HG02678 (cell line): ENCODE measurements at regions not wholly inside any gene's neighbourhood (a gene's known extent, or its start where the extent isn't known, plus 50 kb on each side); places are given as distances from the start of the nearest gene placed in this dataset.
"Not testable (repeated sequence)": the region's sequence is repeated elsewhere in the genome, so short reads cannot be mapped to it uniquely, and the experiment has no call there.

Source experiments
- ATAC-seq: cut with Tn5 transposase; IDR thresholded peaks from one replicate; pipeline ENCODE4 v1.9.1; 2021; ENCODE audit warnings: mild to moderate bottlenecking, moderate library complexity; ENCODE audit not compliant: unreplicated experiment

DNA sequence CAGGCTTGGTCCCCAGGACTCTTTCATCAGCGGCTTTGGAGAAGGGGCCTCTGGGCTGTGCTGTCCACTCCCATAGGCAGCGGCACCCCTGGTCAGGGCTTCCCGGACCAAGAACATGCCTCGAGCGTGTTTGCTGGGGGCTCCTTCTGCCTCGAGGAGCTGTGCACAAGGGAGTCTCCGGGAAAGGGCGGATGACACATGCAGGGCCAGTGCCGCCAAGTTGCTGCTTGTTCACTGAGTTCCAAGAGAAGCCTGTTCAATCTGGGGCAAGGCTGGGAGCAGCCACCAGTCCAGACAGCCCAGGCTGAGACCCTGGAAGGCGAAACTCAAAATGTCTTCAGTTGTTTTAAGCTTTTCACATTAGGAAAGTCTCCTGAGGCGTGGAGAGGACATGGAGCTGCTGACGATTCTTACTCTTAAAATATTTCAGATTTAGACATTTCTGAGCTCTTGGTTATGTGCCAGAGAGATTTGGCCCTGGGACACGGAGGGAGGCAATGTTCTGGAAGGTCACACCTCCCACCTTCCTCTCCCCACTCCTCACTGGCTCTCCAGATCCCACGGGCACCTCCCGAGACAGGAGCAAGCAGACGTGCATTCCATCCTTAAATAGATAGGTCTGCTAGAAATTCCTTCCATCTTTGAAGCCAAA lies 84.5 kb upstream of the ZNF469 start:
- no peak for ATAC-seq

DNA sequence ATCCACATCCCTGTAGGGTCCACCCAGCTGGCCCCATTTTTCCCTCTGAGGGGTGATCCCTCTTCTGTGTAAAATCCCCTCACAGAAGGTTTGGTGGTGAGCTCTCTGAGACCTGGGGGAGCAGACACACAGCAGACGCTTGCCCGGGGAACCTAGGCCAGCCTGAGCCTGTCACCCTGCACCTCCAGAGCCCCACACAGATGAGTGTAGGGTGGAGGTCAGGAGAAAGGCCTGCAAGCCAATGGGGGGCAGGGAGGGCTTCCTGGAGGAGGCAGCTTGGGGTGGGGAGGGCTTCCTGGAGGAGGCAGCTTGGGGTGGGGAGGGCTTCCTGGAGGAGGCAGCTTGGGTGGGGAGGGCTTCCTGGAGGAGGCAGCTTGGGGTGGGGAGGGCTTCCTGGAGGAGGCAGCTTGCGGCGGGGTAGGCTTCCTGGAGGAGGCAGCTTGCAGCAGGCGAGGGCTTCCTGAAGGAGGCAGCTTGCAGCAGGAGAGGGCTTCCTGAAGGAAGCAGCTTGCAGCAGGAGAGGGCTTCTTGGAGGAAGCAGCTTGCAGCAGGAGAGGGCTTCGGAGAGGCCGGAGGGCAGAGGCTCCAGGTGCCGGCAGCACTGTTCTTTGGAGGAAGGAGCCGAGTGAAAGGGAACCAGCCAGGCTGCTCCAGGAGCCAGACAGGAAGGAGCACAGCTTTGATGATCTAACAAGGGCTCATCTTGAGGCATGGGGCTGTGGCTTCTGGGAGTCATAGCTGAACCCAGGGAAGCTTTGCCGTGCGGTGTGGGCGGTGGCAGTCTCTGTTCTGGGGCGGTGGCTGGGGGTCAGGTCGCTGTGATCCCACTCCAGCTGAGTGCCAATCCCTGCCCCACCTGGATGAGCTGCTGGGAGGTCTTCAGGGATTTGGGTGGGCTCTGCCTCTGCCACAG lies 83.7 kb upstream of the ZNF469 start:
- no peak for ATAC-seq

DNA sequence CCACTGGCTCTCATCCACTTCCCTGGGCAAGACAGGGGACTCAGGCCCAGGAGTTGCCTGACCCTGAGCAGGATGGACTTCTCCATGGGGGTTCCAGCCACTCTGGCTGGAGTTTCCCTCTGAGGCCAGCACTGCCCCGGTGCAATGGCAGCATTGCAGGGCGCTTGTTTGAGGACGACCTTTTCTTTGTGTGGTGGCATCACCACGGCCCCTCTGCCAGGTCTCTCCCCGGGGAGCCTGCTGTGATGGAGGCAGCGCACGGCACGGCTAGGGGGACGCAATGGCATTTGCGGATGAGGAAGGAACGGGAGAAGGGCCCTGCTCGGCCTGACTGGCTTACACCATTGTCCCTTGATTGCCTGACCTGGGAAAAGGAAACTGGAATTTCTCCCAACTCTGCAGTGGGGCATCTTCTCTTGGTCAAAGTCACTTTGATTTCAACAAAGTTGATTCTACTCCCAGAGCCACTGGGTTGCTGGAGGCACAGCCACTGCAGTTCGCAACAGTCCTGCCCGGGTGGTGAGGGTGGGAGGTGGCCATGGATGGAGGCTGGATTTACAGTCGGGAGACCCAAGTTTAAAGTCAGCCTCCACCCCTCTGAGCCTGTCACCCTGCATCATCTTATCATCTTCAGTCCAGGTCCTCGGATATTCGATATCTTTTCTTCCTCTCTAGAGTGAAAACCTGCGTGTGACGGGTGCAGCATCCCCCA lies 82.9 kb upstream of the ZNF469 start:
- no peak for ATAC-seq

DNA sequence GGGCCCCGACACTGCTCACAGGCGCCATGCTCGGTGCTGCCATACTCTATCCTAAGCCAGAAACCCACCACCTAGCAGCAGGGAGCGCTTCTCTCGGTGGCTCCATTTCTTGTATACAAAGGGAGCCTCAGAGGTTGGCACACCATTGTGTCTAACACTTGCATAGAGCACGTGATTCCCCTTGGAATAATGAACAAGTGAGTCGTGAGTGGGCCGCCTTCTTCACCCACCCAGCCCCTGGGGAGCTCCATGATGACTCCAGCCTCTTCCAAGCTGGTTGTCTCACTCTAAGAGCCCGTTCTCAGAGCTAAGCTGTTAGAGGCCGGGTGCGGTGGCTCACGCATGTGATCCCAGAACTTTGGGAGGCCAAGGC lies 82.3 kb upstream of the ZNF469 start:
- ATAC-seq = no peak

DNA sequence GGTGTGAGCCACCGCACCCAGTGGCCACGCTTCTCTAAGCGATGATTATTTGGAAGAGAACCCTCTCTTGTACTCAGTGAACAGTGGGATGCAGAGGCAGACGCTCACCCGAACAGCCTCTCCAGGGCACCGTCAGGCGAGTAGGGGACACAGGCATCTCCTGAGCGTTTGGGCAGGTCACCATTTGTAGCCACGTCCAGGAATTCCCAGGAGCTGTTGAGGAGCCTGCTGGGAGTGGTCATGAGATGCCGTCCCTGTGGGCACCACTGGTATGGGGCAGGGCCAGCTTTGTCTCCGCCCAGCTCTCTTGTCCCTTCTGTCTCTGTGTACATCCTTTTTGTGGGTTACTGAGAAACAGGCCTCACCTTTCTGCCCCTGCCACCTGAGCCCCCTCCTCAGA lies 81.3 kb upstream of the ZNF469 start:
- ATAC-seq = no peak

DNA sequence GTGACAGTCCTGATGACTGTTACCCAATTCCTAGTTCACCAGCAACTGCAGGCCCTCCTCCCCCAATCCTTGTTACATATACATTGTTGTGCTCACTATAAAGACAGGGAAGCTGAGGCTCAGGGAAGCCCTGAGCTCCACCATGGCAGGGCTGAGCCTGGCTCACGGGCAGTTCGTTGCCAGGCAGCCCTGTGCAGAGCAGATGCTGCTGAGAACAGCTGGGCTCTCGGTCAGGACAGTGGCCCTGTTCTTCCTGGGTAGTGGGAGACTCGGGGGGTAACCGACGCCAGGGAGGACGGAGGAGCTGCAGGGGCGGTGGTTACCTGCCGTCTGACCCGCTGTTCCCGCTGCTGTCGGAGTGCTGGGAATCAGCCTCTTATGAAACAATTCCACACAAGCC lies 80.9 kb upstream of the ZNF469 start:
- ATAC-seq = no peak

DNA sequence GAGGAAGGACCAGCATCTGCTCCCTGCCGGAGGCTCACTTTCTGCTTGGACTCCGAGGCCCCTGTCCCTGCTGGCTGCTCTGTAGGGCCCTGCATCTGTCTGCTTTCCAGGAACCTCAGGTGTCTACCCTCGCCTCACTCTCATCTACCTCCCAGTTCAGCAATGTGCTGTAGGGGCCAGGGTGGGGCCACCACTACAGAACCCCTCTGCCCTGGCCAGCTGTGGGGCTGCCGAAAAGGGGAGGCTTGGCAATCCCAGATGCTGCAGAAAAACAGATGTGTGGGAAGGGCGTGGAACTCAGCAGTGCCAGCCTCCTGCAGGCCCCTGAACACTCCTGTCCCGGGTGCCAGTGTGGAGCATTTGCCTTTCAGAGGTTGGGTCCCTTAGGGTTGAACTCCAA lies 80.1 kb upstream of the ZNF469 start:
- no peak for ATAC-seq

DNA sequence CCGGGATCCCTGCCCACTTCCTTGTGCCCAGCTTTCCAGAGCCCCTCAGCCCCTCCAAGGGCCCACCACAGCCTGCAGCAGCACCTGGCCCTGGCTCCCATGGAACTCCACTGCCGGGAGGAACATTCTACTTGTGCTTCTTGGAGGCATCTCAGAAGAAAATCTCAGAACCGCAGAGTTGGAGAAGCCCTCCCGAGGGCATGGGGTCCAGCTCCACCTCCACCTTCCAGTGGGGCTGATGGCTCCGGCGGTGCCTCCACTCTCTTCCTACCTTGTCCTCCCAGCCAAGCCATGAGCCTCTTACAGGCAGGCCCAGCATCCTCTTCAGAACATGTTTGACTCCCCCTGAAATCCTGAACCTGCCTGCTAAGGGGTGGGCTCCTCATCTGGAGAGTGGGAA lies 79.4 kb upstream of the ZNF469 start:
- ATAC-seq = no peak

DNA sequence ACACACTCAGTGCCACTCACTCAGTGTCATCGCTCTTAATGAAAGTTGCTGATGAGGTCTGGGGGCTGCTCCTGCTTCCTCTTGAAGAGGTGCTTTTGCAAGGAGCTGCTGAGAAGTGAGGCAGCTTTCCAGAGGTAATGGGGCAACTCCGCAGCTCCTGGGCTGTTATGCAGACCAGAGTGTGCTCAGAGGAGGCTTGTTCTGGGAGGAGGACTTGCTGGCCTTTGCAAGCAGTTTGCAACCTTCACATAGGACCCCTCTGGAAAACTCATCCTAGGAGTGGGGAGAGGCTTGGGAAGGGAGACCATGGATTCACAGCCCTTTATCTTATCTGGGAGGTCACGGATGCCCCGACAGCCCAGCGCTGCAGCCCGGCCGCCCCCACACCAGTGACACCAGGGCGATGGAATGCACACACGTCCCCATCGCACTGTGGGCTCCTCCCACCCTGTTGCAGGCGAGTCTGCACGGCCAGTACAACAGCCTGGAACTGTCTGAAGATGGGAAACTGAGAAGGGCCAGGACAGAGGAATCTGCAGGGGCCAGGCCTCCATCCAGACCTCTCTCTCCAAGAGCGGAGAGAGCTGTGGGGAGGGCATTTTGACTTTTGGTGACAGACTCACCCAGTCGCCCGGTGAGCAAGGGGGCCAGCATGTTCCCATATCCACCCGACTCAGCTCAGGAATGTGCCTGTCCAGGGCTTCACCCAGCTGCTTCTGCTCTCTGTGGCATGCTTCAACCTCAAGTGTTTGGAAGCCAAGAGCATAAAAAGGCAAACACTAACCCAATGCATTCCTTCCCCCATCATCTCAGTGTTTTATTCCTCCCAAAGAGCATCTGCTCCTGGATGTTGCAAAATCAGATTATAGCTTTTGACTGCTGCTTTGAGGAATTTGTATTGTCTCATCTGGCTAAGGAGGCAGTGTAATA lies 78.6 kb upstream of the ZNF469 start:
- no peak for ATAC-seq

DNA sequence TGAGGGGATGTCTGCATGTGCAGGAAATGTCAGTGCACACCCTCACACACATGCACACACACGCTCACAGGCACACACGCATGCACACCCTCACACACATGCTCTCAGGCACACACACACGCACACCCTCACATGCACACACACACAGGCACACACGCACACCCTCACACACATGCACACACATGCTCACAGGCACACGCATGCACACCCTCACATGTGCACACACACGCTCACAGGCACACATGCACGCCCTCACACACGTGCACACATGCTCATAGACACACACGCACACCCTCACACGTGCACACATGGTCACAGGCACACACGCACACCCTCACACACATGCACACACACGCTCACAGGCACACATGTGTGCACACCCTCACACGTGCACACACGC lies 77.6 kb upstream of the ZNF469 start:
- no peak for ATAC-seq

DNA sequence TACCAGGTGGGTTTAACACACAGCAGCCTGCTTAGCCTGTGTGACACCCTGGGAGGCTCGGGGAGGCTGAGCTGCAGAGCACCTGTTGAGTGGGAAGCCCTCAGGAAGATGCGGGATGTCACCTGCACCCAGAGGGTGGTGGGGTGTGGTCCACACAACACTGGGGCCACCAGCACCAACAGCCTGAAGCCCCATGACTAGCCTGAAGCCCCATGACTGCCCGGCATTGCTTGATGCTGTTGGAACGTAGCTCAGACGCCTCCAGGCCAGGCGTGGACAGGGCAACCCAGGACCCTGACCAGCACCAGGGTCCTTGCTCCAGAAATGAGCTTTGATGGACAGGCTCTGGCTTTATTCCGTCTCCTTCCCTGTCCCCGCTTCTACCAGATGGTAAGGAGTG lies 76.3 kb upstream of the ZNF469 start:
- ATAC-seq = no peak

DNA sequence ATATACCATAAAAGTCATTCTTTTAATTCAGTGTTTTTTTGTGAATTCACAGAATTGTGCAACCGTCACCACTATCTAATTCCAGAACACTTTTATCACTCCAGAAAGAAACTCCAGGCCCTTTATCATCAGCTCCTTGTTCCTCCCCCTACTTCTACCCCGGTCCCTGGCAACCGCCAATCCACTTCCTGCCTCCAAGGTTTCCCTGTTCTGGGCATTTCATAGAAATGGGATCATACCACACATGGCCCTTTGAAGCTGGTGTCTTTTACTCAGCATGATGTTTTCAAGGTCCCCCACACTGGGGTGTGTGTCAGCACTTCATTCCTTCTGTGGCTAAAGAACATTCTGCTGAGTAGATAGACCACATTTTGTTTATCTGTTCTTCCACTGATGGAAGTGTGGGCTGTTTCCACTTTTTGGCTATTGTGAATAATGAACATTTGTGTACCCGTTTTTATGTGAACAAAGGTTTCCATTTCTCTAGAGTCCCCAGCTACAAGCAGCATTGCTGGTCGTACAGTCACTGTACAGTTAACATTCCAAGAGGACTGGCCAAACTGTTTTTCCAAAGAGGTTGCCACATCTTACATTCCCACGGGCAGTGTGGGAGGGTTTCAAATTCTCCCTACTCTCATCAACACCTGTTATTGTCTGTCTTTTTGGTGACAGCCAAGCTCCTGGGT lies 75.8 kb upstream of the ZNF469 start:
- no peak for ATAC-seq

DNA sequence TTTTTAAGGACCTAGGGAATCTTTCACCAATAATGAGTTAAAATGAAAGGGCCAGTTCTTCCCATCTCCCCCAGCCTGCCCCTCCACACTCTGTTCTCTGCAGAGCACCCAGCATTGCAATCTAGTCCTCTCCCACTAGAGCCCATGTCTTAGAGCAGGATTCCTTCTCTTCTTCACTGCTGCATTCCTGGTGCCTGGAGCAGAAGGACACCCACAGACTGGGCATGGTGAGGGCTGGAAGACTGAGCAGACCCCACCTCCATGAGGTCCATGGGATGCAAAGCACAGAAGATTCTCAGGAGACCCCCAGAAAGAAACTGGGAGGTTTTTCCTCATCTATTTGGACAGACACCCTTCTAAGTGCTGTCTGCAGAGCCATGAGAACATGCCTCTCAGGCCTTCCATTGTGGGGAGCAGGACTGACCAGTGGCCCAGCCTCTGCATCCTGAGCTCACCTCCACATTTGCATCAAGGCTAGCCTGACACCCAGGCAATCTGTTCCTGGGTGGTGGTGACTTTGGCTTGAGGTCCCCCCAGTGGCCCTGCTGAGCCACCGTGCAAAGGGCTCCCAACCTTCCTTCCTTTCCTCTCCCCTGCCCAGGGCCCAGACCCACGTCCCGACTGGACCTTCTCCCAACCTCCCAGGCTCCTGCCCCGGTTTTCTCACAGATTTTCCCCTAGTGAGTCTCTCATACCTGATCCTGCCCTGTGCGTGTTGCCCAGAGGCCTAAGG lies 74.2 kb upstream of the ZNF469 start:
- ATAC-seq = no peak

DNA sequence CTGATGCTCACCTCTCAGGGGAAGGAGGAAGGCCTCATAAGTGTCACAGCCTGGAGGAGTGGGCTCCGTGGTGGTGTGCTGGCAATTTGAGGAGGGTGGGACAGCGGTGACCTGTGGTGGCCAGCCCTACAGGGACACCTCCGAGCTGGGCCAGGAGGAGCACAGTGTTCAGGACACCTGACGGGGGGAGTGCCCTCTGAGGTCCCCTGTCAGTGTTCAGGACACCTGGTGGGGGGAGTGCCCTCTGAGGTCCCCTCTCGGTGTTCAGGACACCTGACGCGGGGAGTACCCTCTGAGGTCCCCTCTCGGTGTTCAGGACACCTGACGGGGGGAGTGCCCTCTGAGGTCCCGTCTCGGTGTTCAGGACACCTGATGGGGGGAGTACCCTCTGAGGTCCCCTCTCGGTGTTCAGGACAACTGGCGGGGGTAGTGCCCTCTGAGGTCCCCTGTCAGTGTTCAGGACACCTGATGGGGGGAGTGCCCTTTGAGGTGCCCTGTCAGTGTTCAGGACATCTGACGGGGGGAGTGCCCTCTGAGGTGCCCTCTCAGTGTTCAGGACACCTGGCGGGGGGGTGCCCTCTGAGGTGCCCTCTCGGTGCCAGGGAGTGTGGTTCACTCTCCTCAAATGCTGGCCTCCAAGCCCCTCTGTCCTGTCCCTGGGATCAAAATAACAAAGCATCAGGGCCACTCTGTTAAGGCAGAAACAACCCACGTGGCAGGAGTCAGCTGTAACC lies 73.4 kb upstream of the ZNF469 start:
- no peak for ATAC-seq

DNA sequence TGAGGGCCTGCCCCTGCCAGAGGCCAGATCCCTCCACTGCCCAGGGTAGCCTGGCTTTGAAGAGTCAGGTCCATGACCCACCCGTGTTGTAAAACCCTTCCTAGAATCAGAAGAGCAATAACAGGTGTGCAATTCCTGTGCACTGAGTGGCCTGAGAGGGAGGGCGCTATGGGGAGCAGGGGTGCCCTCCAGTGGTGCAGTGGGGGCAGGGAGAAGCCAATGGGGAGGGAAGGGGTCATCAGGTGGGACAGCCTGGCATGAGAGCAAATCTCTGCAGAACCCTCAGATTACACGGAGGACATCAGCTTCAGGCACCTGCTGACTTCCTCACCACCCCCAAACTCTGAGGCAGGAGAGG lies 72.9 kb upstream of the ZNF469 start:
- no peak for ATAC-seq

DNA sequence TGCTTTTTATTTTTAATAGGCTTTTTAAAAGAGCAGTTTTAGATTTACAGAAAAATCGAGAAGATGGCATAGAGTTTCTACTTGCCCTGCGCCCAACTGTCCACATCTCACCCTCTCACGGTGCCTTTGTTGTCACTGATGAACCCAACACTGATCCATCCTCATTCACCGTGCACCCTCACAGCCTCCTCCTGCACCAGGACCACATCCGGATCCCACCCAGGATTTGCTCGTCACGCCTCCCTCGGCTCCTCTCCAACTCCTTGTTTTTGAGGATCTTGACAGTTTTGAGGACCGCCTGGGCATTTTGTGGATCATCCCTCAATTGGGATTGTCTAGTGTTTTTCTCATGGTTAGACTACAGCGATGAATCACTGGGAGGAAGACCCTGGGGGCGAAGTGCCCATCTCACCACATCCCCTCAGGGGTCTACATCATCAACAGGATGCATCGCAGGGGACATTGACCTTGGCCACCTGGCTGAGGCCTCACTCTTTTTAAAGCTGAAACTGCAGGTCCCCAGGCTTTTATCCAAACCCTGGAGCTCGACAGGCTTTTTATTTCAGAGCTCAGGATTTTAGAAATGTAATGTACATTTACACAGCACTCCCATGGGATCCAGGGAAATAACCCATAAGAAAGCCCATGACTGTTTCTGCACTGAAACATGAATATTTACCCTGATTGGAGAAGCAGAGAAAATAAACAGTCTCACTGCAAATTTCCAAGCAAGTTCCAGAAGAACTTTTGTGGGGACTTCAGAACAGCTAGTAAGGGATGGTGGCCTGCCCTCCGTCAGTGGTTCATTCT lies 71.8 kb upstream of the ZNF469 start:
- ATAC-seq = no peak

DNA sequence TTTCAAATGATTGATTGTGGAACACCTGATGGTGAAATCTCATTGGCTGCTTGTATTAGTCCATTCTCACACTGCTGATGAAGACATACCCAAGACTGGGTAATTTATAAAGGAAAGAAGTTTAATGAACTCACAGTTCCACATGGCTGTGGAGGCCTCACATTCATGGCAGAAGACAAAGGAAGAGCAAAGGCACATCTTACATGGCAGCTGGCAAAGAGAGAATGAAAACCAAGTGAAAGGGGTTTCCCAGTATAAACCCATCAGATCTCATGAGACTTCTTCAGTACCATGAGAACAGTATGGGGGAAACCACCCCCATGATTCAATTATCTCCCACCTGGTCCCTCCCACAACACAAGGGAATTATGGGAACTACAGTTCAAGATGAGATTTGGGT lies 70.9 kb upstream of the ZNF469 start:
- ATAC-seq = not testable (repeated sequence)

DNA sequence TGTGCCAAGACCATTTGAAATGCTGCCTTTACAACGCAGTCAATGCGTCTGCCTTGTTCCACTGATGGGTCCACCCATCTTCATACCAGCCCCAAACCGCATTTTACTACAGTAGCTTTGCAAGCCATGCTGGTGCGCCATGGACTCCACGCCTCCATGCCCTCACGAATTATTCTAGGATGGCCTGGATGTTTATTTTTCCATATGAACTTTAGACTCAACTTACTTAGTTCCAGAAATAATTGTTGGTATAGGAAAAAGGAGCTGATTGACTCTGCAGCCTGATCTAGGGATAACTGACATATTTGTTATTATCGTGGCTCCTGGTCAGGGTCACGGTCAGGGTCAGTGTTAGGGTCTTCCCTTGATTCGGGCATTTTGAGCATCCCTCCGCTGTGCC lies 70.0 kb upstream of the ZNF469 start:
- ATAC-seq = no peak
